ENCODE measurements at regions not wholly inside any gene's neighbourhood (a gene's known extent, or its start where the extent isn't known, plus 50 kb on each side); places are given as distances from the start of the nearest gene placed in this dataset.

- H3K27me3 ChIP-seq: no peaks in the 10 kb centered on the region
- TF ChIP-seq POLR2AphosphoS5 (IDR thresholded peaks at IDR 0.05) (no peak), CTCF (IDR thresholded peaks at IDR 0.05) (no peak), EP300 (IDR thresholded peaks at IDR 0.05; ENCODE audit: low read depth) (no peak), POLR2A (IDR thresholded peaks at IDR 0.05) (no peak)
- 17 to 65% methylated on average over 1 to 6 of the region's 6 CpGs for WGBS, 2 donors (ENCODE audit: low coverage in 1 of 2)
- H3K4me1 ChIP-seq: no peaks in the 10 kb centered on the region
- no peaks in the 10 kb centered on the region for H3K9me3 ChIP-seq
- no peaks in the 10 kb centered on the region for H3K36me3 ChIP-seq
- no peak for DNase-seq
- H3K4me3 ChIP-seq: no peak overlapping the region
- in situ Hi-C loops (cut with MboI; ENCODE audit: low pct_ligation_motif_present in 1 of 4, low pct_unique_long_range_greater_than_20kb in 1 of 4, low sequenced_read_pairs in 3 of 4): no loop called here
- H3K27ac ChIP-seq: no peak overlapping the region
- intact Hi-C loops (cut with DNase I; ENCODE audit: low total_unique reads): no loop called here
Observed at GRCh38 chr21:26624983-26625519, 52.0 kb upstream of the CYYR1 start.

All from transverse colon (tissue), 4 donors.